Hepatocyte (in vitro differentiated cells): ENCODE measurements at regions not wholly inside any gene's neighbourhood (a gene's known extent, or its start where the extent isn't known, plus 50 kb on each side); places are given as distances from the start of the nearest gene placed in this dataset.

Source experiments
- CTCF ChIP-seq: fragments of 200-600 bp; sonication (generic); IDR thresholded peaks from 2 replicates; pipeline ENCODE4 v1.5.1; 2016; ENCODE audit warnings: antibody characterized with exemption, mild to moderate bottlenecking; ENCODE audit not compliant: poor library complexity
- EZH2 ChIP-seq: fragments of 200-600 bp; sonication (generic); IDR thresholded peaks from 2 replicates; pipeline ENCODE4 v1.6.1; 2016; ENCODE audit warnings: antibody characterized with exemption, mild to moderate bottlenecking, borderline replicate concordance
- EZH2phosphoT487 ChIP-seq: fragments of 200-600 bp; sonication (generic); IDR thresholded peaks from one replicate; pipeline ENCODE4 v1.6.1; 2018; ENCODE audit warnings: antibody characterized with exemption, mild to moderate bottlenecking, low read depth, moderate library complexity; ENCODE audit not compliant: unreplicated experiment, severe bottlenecking

- TF ChIP-seq CTCF (no peak), EZH2 (no peak), EZH2phosphoT487 (no peak)
These were observed 611.2 kb upstream of the ZNF608 start for GRCh38 chr5:125357660-125358059.
